Thyroid gland (tissue), 4 donors: ENCODE measurements at regions not wholly inside any gene's neighbourhood (a gene's known extent, or its start where the extent isn't known, plus 50 kb on each side); places are given as distances from the start of the nearest gene placed in this dataset.

ENCODE experiments used
- POLR2A ChIP-seq, 2 donors: fragments of 450-650 bp; IDR thresholded peaks; one replicate each; pipeline ENCODE4 v1.6.1; 2017; ENCODE audit warnings: antibody characterized with exemption in 2 of 2, mild to moderate bottlenecking in 2 of 2, moderate library complexity in 1 of 2
- TF ChIP-seq, protein P1 (sequence below), 6 experiments: fragments of 200-600 bp in 3 of 6; fragments of 450-650 bp in 3 of 6; sonication (generic) in 3 of 6; IDR thresholded peaks; one replicate each; pipeline ENCODE4 v1.5.1; 2016 to 2019; ENCODE audit warnings: antibody characterized with exemption in 6 of 6, mild to moderate bottlenecking in 2 of 6, inconsistent platforms in 1 of 6, moderate library complexity in 1 of 6

DNA sequence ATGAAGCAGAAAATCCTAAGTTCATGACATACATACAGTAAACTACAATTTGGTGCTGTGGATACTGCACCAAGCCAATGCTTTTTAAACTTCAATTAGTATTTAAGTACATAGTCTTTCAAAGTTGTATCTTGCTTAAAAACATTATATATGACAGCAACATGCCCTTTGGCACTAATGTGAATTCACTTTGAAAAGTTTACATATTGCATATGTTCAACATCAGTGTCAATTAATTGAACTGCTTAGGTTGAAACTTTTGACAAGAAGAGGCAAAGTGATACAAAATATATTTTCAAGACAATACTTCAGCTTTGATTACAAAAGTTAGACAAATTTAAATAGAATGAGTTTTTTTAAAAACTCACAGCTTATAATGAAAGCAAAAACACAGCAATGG, 119.4 kb upstream of the ROBO2 start:
- TF ChIP-seq, protein P1, sequence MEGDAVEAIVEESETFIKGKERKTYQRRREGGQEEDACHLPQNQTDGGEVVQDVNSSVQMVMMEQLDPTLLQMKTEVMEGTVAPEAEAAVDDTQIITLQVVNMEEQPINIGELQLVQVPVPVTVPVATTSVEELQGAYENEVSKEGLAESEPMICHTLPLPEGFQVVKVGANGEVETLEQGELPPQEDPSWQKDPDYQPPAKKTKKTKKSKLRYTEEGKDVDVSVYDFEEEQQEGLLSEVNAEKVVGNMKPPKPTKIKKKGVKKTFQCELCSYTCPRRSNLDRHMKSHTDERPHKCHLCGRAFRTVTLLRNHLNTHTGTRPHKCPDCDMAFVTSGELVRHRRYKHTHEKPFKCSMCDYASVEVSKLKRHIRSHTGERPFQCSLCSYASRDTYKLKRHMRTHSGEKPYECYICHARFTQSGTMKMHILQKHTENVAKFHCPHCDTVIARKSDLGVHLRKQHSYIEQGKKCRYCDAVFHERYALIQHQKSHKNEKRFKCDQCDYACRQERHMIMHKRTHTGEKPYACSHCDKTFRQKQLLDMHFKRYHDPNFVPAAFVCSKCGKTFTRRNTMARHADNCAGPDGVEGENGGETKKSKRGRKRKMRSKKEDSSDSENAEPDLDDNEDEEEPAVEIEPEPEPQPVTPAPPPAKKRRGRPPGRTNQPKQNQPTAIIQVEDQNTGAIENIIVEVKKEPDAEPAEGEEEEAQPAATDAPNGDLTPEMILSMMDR (IDR thresholded peaks at IDR 0.05): no peak
- TF ChIP-seq POLR2A (IDR thresholded peaks at IDR 0.05): no peak
